ENCODE measurements at regions not wholly inside any gene's neighbourhood (a gene's known extent, or its start where the extent isn't known, plus 50 kb on each side); places are given as distances from the start of the nearest gene placed in this dataset.

DNA sequence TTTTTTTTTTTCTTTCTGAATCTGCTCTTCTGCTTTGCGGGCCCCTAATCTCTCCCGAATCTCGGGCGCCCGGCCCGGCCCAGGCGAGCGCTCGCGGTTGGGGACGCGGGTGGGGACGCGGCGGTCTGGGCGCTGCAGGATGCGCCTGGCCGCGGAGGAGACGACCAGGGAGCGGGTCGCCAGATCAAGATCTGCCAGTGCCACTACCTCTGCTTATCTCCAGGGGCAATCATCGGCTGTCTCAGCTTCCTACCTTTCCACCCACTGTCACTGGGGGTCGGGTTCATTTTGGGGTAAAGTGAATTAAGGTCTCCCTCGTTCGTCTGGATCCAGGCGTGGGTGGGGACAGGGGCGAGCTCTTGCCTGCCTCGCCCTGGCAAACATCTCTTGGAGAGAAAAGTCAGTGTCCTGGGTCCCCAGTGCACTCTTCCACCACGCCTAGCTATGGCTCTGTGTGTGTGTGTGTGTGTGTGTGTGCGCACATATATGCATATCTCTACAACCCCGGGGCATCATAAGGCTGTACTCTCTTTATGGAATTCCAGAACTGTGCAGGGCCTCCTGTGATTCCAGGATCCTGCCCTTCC lies 422.3 kb downstream of the VRK1 start:
- TF ChIP-seq, protein P1, sequence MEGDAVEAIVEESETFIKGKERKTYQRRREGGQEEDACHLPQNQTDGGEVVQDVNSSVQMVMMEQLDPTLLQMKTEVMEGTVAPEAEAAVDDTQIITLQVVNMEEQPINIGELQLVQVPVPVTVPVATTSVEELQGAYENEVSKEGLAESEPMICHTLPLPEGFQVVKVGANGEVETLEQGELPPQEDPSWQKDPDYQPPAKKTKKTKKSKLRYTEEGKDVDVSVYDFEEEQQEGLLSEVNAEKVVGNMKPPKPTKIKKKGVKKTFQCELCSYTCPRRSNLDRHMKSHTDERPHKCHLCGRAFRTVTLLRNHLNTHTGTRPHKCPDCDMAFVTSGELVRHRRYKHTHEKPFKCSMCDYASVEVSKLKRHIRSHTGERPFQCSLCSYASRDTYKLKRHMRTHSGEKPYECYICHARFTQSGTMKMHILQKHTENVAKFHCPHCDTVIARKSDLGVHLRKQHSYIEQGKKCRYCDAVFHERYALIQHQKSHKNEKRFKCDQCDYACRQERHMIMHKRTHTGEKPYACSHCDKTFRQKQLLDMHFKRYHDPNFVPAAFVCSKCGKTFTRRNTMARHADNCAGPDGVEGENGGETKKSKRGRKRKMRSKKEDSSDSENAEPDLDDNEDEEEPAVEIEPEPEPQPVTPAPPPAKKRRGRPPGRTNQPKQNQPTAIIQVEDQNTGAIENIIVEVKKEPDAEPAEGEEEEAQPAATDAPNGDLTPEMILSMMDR (IDR thresholded peaks at IDR 0.05) = no peak
- Histone ChIP-seq H3K9me3 (ENCODE audit: control insufficient read depth, low read length) (no peaks in the 10 kb centered on the region), H2AFZ (no peak overlapping the region), H3K36me3 (ENCODE audit: control insufficient read depth, insufficient read depth, low read length) (no peaks in the 10 kb centered on the region), H3K4me2 (ENCODE audit: low read length) (peak overlapping the region; percentile 87), H3K4me3 (ENCODE audit: low read depth, low read length) (peak overlapping the region; percentile 48), H3K79me2 (no peaks in the 10 kb centered on the region), H3K27ac (no peak overlapping the region), H3K4me1 (no peaks in the 10 kb centered on the region), H3K27me3 (ENCODE audit: control insufficient read depth, insufficient read depth, low read length) (no peaks in the 10 kb centered on the region), H3K9ac (no peak overlapping the region)

DNA sequence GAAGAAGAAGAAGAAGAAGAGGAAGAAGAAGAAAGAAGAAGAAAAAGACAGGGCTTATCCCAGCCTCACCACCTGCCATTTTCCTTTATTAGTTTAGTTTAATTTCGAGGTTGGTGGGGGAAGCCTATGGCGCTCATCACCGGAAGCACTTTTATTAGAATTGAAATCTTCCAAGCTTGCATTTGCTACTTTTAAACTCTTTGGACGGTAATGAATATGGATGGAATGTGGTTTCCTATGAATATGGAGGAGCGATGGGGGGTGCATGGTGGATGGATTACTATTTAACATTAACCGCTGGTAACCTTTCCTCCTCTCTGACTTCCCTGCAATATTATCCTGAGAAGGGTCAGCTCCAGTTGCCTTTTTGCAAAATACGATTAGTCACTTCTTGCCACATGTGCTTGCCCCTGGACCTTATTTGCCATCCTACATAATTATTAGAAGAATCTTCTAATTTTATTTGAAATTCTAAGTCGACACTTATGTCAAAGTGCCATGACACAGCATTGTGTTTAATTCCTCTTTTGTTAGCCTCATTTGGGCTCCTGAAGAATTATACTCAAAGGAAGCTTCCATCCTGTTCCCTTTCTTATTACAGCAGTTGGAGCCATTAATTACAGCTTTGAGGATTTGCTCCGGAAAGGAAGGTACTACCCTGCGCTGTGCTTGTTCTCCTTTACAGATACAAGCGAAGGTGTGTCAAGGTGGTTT lies 424.5 kb downstream of the VRK1 start:
- no peak overlapping the region for H3K27ac ChIP-seq
- no peaks in the 10 kb centered on the region for H3K4me1 ChIP-seq
- H3K79me2 ChIP-seq = no peaks in the 10 kb centered on the region
- TF ChIP-seq, protein P1 (IDR thresholded peaks at IDR 0.05) = no peak
- H2AFZ ChIP-seq = no peak overlapping the region
- H3K36me3 ChIP-seq (ENCODE audit: control insufficient read depth, insufficient read depth, low read length) = no peaks in the 10 kb centered on the region
- no peak overlapping the region for H3K4me3 ChIP-seq (ENCODE audit: low read depth, low read length)
- no peaks in the 10 kb centered on the region for H3K9me3 ChIP-seq (ENCODE audit: control insufficient read depth, low read length)
- no peaks in the 10 kb centered on the region for H3K27me3 ChIP-seq (ENCODE audit: control insufficient read depth, insufficient read depth, low read length)
- H3K9ac ChIP-seq = no peak overlapping the region
- H3K4me2 ChIP-seq (ENCODE audit: low read length) = no peak overlapping the region

DNA sequence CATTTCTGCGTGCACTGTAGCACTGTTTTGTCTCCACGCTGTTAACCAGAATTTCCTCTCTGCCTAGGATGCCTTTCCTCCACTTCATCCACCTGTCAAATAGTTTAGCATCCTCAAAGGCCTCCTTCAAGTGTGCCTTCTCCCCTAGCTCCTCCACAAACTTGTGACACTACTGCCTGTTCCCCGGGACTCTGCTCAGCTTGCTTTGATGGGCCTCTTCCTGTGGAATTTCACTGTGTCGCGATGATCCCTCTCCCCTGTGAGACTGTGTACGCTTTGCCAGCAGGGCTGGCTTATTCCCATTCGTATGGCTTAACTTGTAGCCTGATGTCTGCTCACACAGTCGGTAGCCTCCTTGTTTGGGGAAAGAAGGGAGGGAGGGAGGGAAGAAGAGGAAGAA lies 426.8 kb downstream of the VRK1 start:
- Histone ChIP-seq H3K79me2 (no peaks in the 10 kb centered on the region), H2AFZ (no peak overlapping the region), H3K4me2 (ENCODE audit: low read length) (no peak overlapping the region), H3K27ac (no peak overlapping the region), H3K9ac (no peak overlapping the region), H3K4me1 (no peaks in the 10 kb centered on the region), H3K36me3 (ENCODE audit: control insufficient read depth, insufficient read depth, low read length) (no peaks in the 10 kb centered on the region), H3K27me3 (ENCODE audit: control insufficient read depth, insufficient read depth, low read length) (no peaks in the 10 kb centered on the region), H3K4me3 (ENCODE audit: low read depth, low read length) (no peak overlapping the region), H3K9me3 (ENCODE audit: control insufficient read depth, low read length) (no peaks in the 10 kb centered on the region)
- TF ChIP-seq, protein P1 (IDR thresholded peaks at IDR 0.05) = no peak

DNA sequence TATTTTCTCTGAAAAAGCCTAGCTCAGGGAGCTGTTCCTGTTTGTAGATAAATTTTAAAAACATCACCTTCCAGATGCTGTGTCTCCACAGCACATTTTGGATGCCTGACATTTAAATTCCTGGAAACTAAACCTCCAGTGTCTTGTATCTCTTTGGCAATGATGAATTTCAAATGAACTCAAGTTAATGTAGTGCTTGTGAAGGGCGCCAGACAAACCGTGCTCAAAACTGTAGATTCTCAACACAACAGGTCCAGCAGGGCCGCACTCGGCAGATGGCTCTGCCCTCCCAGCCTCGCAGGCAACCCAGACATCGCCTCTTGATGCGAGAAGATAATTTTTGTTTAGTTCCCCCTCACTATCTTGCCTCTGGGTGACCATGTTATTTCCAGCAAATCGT lies 432.9 kb downstream of the VRK1 start:
- H3K27me3 ChIP-seq (ENCODE audit: control insufficient read depth, insufficient read depth, low read length) = no peaks in the 10 kb centered on the region
- H3K9me3 ChIP-seq (ENCODE audit: control insufficient read depth, low read length) = no peaks in the 10 kb centered on the region
- no peaks in the 10 kb centered on the region for H3K4me1 ChIP-seq
- H3K36me3 ChIP-seq (ENCODE audit: control insufficient read depth, insufficient read depth, low read length) = no peaks in the 10 kb centered on the region
- no peak overlapping the region for H3K9ac ChIP-seq
- no peak overlapping the region for H2AFZ ChIP-seq
- TF ChIP-seq, protein P1 (IDR thresholded peaks at IDR 0.05) = no peak
- H3K4me2 ChIP-seq (ENCODE audit: low read length) = no peak overlapping the region
- no peak overlapping the region for H3K4me3 ChIP-seq (ENCODE audit: low read depth, low read length)
- no peaks in the 10 kb centered on the region for H3K79me2 ChIP-seq
- H3K27ac ChIP-seq = no peak overlapping the region
